ENCODE measurements at regions not wholly inside any gene's neighbourhood (a gene's known extent, or its start where the extent isn't known, plus 50 kb on each side); places are given as distances from the start of the nearest gene placed in this dataset.

DNA sequence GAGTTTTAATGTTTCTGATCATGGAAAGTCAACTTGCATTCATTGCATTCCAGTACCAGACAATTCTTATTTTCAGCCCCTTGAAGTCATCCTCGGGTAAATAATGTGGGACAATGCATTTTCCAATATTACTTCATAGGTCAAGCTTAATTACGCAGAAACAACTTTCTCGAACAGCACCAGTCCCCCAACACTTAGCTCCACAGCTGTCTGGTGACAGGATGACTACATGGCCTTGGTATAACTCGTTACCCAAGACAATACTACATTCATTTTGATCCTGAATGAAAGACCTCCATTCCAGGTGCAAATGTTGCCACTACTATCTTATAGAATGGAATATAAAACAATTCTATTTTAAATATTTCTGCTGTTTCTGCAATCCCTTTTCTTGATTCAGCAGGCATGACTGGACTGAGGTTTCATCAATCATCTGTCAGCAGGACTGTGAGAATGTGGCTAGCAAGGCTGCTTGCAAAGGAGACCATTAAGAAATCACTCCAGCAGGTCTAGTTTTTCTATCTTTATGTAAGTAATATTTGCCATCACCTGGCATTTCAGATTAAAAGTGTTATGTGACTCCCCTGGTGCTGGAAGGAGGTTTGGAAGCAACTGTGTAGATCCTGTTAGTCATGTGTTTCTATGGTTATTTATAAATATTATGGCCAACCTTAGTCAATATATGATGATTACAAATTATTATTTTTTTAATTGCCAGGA, 147.9 kb downstream of the HAO1 start:
- 86% methylated on average over 4 of the region's 4 CpGs for WGBS
- no peak overlapping the region for H3K4me3 ChIP-seq (ENCODE audit: low read depth in 1 of 3, low read length in 3 of 3)
- DNase-seq (ENCODE audit: low spot score), result no peak
- H3K27ac ChIP-seq (ENCODE audit: low read depth in 1 of 2, low read length in 2 of 2), result no peak overlapping the region
- H3K27me3 ChIP-seq (ENCODE audit: control insufficient read depth in 4 of 4, insufficient read depth in 4 of 4, low read length in 3 of 4), result no peaks in the 10 kb centered on the region
- TF ChIP-seq, protein P1, sequence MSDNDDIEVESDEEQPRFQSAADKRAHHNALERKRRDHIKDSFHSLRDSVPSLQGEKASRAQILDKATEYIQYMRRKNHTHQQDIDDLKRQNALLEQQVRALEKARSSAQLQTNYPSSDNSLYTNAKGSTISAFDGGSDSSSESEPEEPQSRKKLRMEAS (IDR thresholded peaks at IDR 0.05), result no peak
- no peak for TF ChIP-seq RAD21 (IDR thresholded peaks at IDR 0.05)
- TF ChIP-seq HNF4A (conservative IDR thresholded peaks at IDR 0.05), result no peak
- TF ChIP-seq, protein P2, sequence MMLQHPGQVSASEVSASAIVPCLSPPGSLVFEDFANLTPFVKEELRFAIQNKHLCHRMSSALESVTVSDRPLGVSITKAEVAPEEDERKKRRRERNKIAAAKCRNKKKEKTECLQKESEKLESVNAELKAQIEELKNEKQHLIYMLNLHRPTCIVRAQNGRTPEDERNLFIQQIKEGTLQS (IDR thresholded peaks at IDR 0.05), result no peak
- no peak for TF ChIP-seq TAF1 (conservative IDR thresholded peaks at IDR 0.05)
- TF ChIP-seq, protein P3, sequence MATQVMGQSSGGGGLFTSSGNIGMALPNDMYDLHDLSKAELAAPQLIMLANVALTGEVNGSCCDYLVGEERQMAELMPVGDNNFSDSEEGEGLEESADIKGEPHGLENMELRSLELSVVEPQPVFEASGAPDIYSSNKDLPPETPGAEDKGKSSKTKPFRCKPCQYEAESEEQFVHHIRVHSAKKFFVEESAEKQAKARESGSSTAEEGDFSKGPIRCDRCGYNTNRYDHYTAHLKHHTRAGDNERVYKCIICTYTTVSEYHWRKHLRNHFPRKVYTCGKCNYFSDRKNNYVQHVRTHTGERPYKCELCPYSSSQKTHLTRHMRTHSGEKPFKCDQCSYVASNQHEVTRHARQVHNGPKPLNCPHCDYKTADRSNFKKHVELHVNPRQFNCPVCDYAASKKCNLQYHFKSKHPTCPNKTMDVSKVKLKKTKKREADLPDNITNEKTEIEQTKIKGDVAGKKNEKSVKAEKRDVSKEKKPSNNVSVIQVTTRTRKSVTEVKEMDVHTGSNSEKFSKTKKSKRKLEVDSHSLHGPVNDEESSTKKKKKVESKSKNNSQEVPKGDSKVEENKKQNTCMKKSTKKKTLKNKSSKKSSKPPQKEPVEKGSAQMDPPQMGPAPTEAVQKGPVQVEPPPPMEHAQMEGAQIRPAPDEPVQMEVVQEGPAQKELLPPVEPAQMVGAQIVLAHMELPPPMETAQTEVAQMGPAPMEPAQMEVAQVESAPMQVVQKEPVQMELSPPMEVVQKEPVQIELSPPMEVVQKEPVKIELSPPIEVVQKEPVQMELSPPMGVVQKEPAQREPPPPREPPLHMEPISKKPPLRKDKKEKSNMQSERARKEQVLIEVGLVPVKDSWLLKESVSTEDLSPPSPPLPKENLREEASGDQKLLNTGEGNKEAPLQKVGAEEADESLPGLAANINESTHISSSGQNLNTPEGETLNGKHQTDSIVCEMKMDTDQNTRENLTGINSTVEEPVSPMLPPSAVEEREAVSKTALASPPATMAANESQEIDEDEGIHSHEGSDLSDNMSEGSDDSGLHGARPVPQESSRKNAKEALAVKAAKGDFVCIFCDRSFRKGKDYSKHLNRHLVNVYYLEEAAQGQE (IDR thresholded peaks at IDR 0.05), result no peak
- TF ChIP-seq, protein P4, sequence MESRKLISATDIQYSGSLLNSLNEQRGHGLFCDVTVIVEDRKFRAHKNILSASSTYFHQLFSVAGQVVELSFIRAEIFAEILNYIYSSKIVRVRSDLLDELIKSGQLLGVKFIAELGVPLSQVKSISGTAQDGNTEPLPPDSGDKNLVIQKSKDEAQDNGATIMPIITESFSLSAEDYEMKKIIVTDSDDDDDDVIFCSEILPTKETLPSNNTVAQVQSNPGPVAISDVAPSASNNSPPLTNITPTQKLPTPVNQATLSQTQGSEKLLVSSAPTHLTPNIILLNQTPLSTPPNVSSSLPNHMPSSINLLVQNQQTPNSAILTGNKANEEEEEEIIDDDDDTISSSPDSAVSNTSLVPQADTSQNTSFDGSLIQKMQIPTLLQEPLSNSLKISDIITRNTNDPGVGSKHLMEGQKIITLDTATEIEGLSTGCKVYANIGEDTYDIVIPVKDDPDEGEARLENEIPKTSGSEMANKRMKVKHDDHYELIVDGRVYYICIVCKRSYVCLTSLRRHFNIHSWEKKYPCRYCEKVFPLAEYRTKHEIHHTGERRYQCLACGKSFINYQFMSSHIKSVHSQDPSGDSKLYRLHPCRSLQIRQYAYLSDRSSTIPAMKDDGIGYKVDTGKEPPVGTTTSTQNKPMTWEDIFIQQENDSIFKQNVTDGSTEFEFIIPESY (IDR thresholded peaks at IDR 0.05), result no peak
- no peaks in the 10 kb centered on the region for H3K36me3 ChIP-seq (ENCODE audit: control insufficient read depth in 4 of 4, insufficient read depth in 3 of 4, low read depth in 1 of 4, low read length in 3 of 4)
- H3K9ac ChIP-seq (ENCODE audit: low read depth in 1 of 2, low read length in 2 of 2), result no peak overlapping the region
- no peaks in the 10 kb centered on the region for H3K9me3 ChIP-seq (ENCODE audit: control insufficient read depth in 4 of 4, low read length in 3 of 4)
- no peaks in the 10 kb centered on the region for H3K4me1 ChIP-seq (ENCODE audit: control insufficient read depth in 4 of 4, insufficient read depth in 4 of 4, low read length in 3 of 4)

DNA sequence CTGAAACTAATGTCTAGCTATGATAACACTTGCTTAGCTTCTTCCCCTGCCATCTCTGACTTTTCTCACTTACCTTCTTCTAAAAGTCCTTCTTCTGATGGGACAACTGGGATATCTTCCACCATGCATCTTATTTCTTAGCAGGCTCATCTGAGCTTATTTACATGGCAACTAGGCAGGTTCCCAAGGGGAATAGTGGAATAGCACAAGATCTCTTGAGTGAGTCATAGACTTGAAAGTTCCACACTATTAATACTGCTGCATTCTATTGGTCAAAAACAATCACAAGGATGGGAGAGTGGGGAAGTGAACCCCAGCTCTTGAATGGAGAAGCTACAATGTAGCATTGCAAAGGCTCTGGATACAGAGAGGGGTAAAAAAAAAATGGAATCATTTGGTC, 142.1 kb downstream of the HAO1 start:
- no peak overlapping the region for H3K9ac ChIP-seq (ENCODE audit: low read depth in 1 of 2, low read length in 2 of 2)
- no peaks in the 10 kb centered on the region for H3K9me3 ChIP-seq (ENCODE audit: control insufficient read depth in 4 of 4, low read length in 3 of 4)
- no peak for DNase-seq (ENCODE audit: low spot score)
- H3K4me1 ChIP-seq (ENCODE audit: control insufficient read depth in 4 of 4, insufficient read depth in 4 of 4, low read length in 3 of 4), result no peaks in the 10 kb centered on the region
- H3K4me3 ChIP-seq (ENCODE audit: low read depth in 1 of 3, low read length in 3 of 3), result no peak overlapping the region
- peaks cover 0 to 3% (median 0%) of the 10 kb centered on the region in 4 donors for H3K27me3 ChIP-seq (ENCODE audit: control insufficient read depth in 4 of 4, insufficient read depth in 4 of 4, low read length in 3 of 4)
- no peak overlapping the region for H3K27ac ChIP-seq (ENCODE audit: low read depth in 1 of 2, low read length in 2 of 2)
- TF ChIP-seq SP1 (IDR thresholded peaks at IDR 0.05) (no peak), RXRA (IDR thresholded peaks at IDR 0.05) (no peak), FOXA1 (IDR thresholded peaks at IDR 0.05) (no peak)
- TF ChIP-seq, protein P3 (IDR thresholded peaks at IDR 0.05), result no peak
- TF ChIP-seq, protein P1 (IDR thresholded peaks at IDR 0.05), result no peak
- TF ChIP-seq, protein P4 (IDR thresholded peaks at IDR 0.05), result no peak
- H3K36me3 ChIP-seq (ENCODE audit: control insufficient read depth in 4 of 4, insufficient read depth in 3 of 4, low read depth in 1 of 4, low read length in 3 of 4), result no peaks in the 10 kb centered on the region

Measured in liver (tissue), 7 donors.